OCI-LY7 (cell line): ENCODE measurements at regions not wholly inside any gene's neighbourhood (a gene's known extent, or its start where the extent isn't known, plus 50 kb on each side); places are given as distances from the start of the nearest gene placed in this dataset.

Experiments used
- CTCF ChIP-seq: fragments of 200-600 bp; sonication (generic); conservative IDR thresholded peaks from 2 replicates; pipeline ENCODE4 v1.5.1; 2014; ENCODE audit warnings: mild to moderate bottlenecking, antibody characterized with exemption, low read length, moderate library complexity, mixed read lengths
- EZH2phosphoT487 ChIP-seq: fragments of 200-600 bp; sonication (generic); IDR thresholded peaks from 2 replicates; pipeline ENCODE4 v1.6.1; 2018; ENCODE audit warnings: low read depth, borderline replicate concordance, mild to moderate bottlenecking, mixed run types, antibody characterized with exemption, low read length, moderate library complexity, mixed read lengths

GRCh38 chr2:129797489-129798300 lies 181.8 kb upstream of the RAB6C start:
- no peak for TF ChIP-seq CTCF
- no peak for TF ChIP-seq EZH2phosphoT487
